HG03280 (cell line): ENCODE measurements at regions not wholly inside any gene's neighbourhood (a gene's known extent, or its start where the extent isn't known, plus 50 kb on each side); places are given as distances from the start of the nearest gene placed in this dataset.
"Not testable (repeated sequence)": the region's sequence is repeated elsewhere in the genome, so short reads cannot be mapped to it uniquely, and the experiment has no call there.

Experiments
- ATAC-seq: cut with Tn5 transposase; IDR thresholded peaks from one replicate; pipeline ENCODE4 v1.9.1; 2021; ENCODE audit warnings: mild to moderate bottlenecking, moderate library complexity; ENCODE audit not compliant: unreplicated experiment

DNA sequence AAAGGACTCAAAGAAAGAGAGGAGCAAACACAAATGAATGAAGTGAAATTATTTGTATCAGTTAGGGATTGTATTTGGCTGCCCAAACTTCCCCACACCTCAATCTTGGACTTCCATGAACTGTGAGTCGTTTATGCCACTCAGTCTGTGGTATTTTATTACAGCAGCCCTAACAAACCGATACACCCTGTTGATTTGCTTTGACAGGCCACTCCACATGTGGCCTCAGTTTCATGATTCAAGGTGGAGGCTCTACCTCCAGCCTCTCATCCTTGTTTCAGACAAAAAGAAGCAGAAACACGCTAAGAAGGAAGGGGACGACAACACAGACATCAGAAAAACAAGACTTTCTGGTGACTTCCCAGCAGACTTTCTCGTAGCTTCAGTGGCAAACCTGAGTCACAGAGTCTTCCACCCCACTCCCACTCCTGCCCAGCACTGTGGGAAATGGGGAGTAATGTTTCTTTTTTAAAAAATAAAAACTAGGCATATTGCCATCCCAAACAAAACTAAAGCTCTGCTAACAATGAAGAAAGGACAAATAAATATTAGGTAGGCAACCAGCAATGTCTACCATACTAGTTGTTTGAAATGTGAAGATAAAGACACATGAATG lies 52.2 kb upstream of the ABCA1 start:
- no peak for ATAC-seq

DNA sequence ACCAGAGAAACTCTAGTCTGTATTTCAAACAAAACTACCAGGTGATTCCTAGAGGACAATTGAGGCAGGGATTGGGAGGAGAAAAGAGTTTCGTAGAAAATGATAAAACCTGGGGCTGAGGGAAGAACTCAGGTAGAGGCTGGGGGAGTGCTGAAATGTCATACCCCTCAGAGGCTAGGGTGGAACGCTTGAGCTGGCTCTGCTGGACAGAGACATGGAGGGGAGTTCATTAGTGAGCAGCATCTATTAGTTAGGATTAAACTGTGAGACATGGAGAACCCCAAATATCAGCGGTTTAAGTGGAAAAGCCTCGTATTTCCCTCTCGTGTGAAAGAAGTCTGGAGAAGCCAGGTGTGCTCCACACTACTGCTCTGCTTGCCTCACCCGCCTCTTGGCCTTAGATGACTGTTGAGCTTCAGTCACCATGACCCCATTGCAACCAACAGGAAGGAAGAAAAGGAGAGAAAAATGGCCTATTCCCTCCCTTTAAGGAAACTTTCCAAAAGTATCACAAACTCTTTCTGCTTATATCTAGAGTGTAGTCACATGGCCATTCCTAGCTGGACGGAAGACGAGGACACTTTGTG lies 53.7 kb upstream of the ABCA1 start:
- ATAC-seq = no peak

DNA sequence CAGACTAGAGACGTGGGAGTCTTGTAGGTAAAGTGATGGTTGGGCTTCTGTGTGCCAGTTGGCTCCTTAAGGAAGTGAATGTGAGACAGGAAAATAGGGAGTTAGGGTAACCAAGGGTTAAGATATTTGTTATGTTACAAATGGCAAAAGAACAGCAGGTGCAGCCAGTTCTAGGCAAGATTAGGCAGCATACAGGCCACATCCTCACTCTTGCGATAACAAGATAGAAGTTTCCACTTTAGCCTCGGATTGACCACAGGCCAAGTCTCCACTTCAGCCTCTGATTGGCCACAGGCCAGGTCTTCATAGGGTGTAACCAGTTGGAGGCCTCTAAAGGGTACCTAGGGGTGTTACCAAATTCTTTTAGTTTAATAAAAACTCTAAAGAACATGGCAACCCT lies 54.6 kb upstream of the ABCA1 start:
- ATAC-seq = no peak

DNA sequence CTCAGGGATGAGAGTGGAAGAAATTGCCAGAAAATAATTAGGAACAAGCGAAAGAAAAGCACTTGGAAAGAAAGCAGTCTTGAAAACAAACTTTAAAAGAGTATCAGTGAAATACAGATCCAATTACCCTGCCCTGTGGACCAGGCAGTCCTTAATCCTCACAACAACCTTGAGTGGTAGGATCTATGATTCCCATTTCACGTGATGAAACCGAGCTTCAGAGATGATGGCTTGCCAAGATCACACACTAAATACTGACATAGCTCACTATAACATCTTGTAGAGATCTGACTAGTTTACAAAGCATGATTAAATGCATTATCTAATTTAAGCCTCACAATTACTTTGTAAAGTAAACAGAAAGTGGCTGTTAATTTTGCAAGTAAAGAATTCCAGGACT lies 55.5 kb upstream of the ABCA1 start:
- no peak for ATAC-seq

DNA sequence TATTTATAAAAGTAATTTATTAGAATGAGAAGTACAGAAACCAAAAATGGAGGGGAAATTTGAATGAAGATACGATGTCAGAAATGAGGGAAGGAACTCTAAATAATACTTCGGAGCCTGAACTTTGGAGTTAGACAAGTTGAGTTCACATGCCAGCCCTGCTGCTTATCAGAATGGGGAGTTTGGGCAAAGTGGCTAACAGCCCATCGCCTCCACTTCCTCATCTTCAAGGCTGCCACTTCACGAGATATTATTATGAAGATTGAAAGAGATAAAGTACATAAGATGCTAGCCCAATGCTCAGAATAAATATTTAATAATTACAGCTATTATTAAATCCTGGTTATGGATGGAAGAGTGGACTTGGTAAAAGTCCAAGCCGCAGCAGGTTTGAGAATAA lies 56.2 kb upstream of the ABCA1 start:
- ATAC-seq = no peak

DNA sequence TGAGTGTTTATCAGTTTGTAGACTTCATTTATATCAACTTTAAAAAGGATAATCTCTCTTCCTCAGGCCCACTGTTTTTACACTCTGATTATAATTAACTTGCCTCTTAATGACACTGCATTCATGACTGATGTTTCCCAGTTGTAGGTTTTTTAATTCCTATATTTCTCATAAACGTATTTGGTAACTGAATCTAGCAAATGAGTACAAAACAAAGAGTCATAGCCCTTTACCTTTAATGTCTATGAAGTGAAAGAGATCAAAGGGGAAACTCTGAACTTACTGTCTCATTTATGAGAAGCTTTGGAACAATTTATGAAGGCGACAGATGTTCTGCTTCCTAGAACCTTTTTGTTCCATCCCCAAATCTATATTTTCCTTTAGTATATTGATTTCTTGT lies 56.6 kb upstream of the ABCA1 start:
- ATAC-seq = no peak

DNA sequence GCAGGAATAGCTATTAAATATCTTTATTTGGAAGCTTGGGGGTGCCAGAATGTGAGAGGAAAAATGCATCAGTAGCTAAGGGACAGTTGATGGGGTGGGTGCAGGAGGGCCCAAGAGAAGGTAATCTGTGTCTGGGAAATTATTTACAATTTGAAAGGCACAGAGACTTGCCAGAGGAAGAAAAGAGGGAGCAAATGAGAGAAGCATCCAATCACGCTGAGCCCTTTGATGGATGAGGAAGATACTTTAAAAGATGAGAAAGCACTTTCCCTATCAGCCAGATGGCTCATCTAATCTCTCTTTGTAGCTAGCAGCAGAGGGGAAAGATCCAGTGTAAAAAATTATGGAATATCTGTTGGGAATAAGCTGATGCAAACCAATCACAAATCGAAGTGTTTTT lies 57.0 kb upstream of the ABCA1 start:
- ATAC-seq = no peak

DNA sequence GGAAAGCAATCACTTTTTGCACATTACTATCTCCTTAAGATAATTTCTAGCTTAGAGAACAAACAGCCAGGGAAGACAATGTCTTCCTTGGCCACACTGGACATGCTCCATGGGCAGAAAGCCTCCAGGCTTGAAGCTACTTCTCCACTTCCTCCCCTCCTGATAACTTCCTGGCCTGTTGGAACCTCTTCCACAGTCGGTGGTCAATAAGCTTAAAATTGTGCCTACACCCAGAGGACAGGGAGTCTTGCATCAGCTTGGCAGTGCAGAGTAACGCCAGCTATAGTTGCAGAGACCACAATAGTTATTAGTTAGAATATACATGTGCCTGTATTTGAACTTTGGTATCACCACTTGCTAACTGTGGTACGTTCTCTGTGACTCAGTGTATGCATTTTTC lies 58.1 kb upstream of the ABCA1 start:
- no peak for ATAC-seq

DNA sequence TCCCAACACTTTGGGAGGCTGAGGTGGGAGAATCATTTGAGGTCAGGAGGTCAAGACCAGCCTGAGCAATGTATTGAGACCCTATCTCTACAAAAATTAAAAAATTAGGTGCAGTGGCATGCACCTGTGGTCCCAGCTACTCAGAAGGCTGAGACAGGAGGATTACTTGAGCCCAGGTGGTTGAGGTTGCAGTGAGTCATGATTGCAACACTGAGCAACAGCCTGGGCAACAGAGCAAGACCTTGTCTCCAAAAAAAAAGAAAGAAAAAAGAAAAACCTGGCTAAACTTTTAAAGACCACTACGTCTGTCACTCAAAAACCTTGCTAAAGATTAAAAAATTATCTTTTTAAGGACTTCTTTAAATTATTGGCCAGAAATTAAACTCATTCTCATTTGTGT lies 59.8 kb upstream of the ABCA1 start:
- no peak for ATAC-seq

DNA sequence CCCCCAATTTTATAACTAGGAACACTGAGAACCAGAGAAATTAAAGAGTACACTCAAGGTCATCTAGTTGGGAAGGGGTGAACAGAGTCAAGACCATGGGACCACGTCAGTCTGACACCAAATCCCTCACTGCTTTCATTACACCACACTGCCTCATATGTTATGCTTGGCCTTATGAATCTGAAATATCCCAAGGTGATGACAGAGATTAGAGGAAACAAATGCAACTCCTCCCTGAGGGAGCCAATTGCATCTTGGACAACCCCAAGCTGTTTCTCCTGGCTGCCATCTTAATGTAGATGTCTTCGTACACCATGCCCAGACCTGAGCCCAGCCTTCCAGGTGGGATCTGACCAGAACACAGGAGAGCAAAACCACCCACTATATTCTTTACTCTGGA lies 60.6 kb upstream of the ABCA1 start:
- no peak for ATAC-seq

DNA sequence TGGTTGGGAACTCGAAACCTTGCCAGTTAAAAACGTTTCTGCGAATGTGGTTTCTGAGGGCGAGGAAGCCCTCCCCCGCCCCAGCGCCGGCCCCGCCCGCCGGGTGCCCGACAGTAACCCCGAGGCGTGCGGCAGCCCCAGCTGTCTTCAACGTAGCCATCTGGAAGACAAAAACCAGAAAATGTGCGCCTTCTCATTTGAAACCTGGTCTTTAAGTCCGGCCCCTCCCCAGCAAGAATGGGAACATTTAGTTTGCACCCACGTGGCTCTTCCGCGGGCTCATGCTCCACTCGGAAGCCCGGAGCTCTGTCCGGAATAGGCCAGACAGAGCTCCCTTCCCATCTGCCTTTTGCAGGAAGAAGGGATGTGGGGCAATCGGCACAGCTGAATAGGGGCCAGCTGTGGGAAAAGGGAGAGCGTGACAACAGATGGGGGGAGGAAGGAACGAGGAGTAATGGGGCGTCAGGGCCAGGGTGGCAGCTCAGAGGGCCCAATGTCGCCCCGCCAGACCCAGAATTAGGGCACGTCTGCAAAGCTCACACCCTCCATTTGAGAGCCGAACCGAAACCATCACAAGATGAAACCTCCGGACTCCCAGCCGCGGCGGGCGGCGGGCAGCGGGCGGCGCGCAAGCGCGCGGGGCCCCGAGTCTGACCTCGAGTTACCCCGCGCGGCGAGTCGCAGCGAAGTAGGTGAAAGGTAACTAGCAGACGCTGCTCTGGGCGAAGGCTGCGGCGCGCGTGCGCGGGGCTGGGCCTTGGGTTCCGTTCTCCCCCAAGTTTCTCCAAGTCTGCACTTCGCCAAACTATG lies 63.4 kb upstream of the ABCA1 start:
- peak; percentile 87 for ATAC-seq

DNA sequence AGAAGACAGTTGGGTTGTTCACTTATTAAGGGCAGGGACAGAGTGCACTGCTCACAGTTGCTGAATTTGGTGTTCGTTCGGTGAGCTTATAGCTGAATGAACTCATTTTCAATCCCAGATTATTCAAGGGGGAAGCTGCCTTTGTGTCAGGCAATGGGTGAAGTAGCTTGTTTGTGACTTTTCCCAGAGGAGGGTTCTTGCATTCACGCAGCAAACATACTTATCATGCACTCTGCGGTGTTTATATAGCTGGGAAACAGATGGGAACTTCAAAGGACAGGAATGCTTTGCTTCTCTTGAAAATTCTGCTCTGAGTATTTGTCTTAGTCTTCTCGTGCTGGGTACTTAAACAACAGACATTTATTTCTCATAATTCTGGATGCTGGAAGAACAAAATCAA lies 64.7 kb upstream of the ABCA1 start:
- no peak for ATAC-seq

DNA sequence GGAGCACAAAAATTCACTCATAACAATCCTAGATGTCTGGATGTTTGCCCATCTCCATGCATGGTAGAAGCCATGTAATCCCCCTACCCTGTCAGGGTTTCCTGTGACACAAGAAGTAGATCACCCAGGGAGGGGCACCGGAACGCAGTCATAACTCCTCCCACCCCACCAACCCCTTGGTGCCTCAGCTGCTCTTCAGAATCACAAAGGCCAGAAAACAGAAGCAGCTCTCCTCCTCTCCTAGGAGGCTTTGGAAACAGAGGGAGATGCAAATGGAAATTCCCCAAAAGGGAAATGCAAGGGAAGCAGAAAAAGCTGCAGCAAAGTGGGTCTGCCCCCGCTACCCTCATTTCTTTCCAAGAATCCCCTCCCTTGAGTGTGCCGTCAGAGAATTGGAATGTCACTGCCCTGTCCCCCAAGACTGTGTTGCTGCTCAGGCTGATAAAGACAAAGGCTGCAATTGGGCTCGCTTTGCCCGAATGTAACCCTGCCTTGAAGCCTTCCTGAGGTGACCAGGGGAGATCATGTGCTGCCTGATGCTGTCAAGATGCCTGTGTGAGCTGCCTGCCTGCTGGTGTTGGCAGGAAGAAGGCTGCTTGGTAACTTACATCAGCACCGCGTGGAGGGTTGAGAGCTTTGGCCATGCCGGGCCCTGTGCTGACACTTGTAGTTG lies 65.5 kb upstream of the ABCA1 start:
- no peak for ATAC-seq

DNA sequence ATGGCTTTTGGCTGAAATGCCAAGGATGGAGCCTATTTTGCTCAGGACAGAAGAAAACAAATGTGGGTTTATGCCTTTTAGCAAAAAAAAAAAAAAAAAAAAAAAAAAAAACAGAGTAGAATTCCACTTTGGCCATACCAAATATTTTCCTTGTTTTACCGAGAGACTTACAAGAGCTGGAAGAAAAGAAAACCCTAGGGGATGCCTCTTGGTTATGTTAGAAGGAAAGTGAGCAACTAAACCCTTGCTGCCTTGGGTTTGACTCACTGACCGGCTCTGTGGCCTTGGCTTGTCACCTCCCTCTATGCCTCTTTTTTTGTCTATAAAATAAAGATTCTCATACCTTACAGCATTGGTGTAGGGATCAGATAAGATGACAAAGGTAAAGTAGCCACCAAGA lies 69.6 kb upstream of the ABCA1 start:
- ATAC-seq = no peak

DNA sequence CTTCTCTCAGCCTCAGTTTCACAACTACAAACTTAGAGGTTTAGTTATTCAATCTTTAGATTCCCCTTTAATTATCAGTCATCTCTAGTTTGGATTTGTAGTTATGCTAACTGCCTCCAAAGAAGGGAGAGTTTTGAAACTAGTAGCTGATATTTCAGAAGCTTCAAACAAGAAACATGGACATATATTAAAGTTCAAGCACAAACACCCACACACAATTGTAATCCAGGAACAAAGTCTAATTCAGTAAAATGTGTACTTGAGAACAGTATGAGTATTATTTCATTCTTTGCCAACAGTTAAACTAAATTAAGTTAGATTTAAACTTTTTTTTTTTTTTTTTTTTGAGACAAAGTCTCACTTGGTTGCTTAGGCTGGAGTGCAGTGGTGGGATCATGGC lies 71.2 kb upstream of the ABCA1 start:
- ATAC-seq = no peak

DNA sequence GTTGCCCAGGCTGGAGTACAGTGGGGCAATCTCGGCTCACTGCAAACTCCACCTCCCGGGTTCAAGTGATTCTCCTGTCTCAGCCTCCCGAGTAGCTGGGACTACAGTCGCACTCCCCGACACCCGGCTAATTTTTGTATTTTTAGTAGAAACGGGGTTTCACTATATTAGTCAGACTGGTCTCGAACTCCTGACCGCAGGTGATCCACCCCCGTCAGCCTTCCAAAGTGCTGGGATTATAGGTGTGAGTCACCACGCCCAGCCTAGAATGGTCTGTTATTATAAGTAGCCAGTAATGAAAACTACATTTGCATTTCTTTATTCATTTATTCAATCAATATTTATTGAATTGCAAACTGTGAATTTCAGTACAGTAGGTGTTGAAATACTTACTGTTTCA lies 72.6 kb upstream of the ABCA1 start:
- not testable (repeated sequence) for ATAC-seq

DNA sequence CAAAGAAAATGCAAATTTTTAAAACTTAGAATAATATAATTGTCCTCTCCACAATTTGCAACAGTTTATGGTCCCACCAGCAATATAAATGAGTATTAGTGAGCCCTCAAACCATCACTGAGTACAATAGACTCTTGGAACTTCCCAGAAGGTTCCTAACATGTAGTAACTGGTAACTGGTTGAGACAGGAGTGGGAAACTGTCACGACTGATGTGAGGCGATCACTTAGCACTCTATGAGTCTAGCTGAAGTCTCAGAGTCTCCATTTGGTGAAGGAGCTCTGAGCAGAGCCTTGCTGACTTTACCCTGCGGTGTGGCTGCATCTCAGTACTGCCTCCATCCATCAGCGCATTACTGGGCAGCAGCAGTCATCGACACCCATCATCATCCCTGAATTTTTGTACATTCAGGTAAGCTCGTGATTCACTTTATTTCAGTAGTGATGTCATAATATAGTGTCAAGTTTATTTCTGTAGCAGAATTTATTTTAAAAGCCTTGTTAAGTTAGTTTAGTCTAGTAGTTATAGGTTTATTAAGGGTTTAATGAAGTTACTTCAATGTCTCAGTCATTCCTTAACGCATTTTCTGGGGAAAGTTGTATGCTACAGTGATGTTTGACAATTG lies 76.6 kb upstream of the ABCA1 start:
- ATAC-seq = no peak

DNA sequence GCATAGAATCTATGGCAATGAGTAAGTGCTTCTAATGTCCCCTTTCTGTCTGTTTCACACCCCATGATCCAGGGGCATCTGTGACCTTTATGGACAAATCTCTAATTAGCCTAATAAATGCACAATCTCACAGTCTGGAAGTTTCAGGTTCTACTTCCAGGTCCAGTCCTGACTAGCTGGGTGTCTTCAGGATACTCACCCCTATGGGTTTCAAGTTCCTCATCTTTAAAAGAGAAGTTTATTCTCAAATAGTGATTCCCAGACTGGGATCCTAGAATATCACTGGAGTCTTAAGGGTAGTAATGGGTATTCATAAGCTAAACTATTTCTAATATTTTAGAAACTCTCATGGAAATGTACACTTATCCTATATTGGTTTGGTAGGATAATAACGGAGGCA lies 77.2 kb upstream of the ABCA1 start:
- no peak for ATAC-seq

DNA sequence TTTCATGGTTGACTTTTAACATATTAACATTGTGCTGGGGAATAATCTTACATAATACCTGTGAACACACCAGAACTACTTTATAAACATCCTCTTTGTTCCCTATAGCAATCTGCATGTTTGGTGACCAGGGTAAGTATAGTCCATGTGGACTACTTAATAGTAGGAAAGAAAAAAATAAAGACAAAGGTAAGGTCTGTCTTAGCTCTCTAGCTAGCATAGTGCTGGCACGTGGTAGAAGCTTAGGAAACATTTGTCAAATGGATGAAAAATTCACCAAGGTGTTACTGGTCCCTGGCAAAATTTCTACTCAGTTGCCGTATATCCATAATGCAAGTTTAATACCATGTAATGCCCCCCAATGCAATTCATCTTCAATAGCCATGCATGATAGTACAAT lies 78.6 kb upstream of the ABCA1 start:
- no peak for ATAC-seq

DNA sequence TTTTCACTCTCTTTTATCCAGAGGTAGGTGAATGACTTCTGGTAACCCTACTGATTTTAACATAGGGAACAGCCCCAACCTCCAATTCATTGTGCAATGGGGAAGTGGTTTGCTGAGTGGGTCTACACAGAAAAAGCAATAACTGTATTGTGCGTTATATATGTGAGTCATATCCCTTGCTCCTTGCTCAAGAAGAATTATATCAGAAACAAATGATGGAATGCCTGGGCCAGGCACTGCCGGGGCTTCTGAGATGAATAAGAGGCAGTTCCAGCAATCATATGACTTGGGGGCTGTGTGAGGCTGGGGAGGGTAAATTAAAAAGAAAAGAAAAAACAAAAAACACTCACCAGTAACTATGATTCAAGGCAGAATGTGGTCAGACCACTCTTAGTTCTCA lies 79.2 kb upstream of the ABCA1 start:
- ATAC-seq = no peak

DNA sequence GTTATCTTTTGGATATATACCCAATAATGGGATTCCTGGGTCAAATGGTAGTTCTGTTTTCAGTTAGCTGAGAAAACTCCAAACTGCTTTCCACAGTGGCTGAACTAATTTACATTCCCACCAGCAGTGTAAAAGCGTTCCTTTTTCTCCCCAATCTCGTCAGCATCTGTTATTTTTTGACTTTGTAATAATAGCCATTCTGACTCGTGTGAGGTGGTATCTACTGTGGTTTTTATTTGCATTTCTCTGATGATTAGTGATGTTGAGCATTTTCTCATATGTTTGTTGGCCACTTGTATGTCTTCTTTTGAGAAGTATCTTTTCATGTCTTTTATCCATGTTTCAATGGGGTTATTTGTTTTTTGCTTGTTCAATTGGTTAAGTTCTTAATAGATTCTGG lies 82.1 kb upstream of the ABCA1 start:
- ATAC-seq = not testable (repeated sequence)
